Lower leg skin (tissue), 4 donors: ENCODE measurements at regions not wholly inside any gene's neighbourhood (a gene's known extent, or its start where the extent isn't known, plus 50 kb on each side); places are given as distances from the start of the nearest gene placed in this dataset.

Experiments used
- DNase-seq, 2 donors: peaks; one replicate each; pipeline ENCODE4 v3.0.0-alpha.2; 2019; ENCODE audit warnings: low spot score in 2 of 2
- H3K4me3 ChIP-seq: fragments of 200-600 bp; sonication (generic); 2 replicates; pipeline ENCODE4 v1.5.1; 2017; ENCODE audit warnings: mild to moderate bottlenecking, low read depth; ENCODE audit not compliant: poor library complexity, severe bottlenecking
- POLR2A ChIP-seq, 2 donors: fragments of 450-650 bp; IDR thresholded peaks; one replicate each; pipeline ENCODE4 v1.6.1; 2016 to 2017; ENCODE audit warnings: antibody characterized with exemption in 2 of 2, mild to moderate bottlenecking in 1 of 2, moderate library complexity in 1 of 2
- WGBS, 2 donors: methylation state at CpG; one replicate each; pipeline ENCODE4 v1.1.5; 2018; 5-methylcytosine and 5-hydroxymethylcytosine counted together
- intact Hi-C: fragments of 100-400 bp; cut with DNase I; formaldehyde crosslinking; loops from one replicate; pipeline ENCODE4 v1.15.0; 2023; ENCODE audit warnings: low total_unique reads
- TF ChIP-seq, protein P1 (sequence below), 3 donors: fragments of 450-650 bp; IDR thresholded peaks; one replicate each; pipeline ENCODE4 v1.5.1; 2016; ENCODE audit warnings: antibody characterized with exemption in 3 of 3, mild to moderate bottlenecking in 3 of 3, moderate library complexity in 2 of 3

GRCh38 chr16:27698746-27699145 is 148.8 kb downstream of the KATNIP start:
- peak in 1 of 2 donors; percentile 59 for DNase-seq
- H3K4me3 ChIP-seq, result no peak overlapping the region
- 95 to 99% methylated on average over 8 of the region's 8 CpGs for WGBS, 2 donors
- intact Hi-C loops, result loop anchor here (10.0 kb wide), 1 partner anchor 366 kb away; the partner anchor contains the start of gene GSG1L
- TF ChIP-seq, protein P1, sequence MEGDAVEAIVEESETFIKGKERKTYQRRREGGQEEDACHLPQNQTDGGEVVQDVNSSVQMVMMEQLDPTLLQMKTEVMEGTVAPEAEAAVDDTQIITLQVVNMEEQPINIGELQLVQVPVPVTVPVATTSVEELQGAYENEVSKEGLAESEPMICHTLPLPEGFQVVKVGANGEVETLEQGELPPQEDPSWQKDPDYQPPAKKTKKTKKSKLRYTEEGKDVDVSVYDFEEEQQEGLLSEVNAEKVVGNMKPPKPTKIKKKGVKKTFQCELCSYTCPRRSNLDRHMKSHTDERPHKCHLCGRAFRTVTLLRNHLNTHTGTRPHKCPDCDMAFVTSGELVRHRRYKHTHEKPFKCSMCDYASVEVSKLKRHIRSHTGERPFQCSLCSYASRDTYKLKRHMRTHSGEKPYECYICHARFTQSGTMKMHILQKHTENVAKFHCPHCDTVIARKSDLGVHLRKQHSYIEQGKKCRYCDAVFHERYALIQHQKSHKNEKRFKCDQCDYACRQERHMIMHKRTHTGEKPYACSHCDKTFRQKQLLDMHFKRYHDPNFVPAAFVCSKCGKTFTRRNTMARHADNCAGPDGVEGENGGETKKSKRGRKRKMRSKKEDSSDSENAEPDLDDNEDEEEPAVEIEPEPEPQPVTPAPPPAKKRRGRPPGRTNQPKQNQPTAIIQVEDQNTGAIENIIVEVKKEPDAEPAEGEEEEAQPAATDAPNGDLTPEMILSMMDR (IDR thresholded peaks at IDR 0.05), result no peak
- no peak for TF ChIP-seq POLR2A (IDR thresholded peaks at IDR 0.05)

- DNase-seq, result peak in 1 of 2 donors; percentile 43
- intact Hi-C loops, result loop anchor here (10.0 kb wide), 1 partner anchor 365 kb away; the partner anchor contains the start of gene GSG1L
- 97 to 98% methylated on average over 7 of the region's 7 CpGs for WGBS, 2 donors
- TF ChIP-seq, protein P1 (IDR thresholded peaks at IDR 0.05), result no peak
- no peak for TF ChIP-seq POLR2A (IDR thresholded peaks at IDR 0.05)
- H3K4me3 ChIP-seq, result no peak overlapping the region
Observed at GRCh38 chr16:27699540-27699939, 149.6 kb downstream of the KATNIP start.

- H3K4me3 ChIP-seq, result no peak overlapping the region
- TF ChIP-seq, protein P1 (IDR thresholded peaks at IDR 0.05), result no peak
- WGBS, 2 donors, result 83 to 87% methylated on average over 10 of the region's 10 CpGs
- intact Hi-C loops, result no loop called here
- DNase-seq, result peak in 1 of 2 donors; percentile 59
Observed at GRCh38 chr16:27700304-27700995, 150.5 kb downstream of the KATNIP start.

GRCh38 chr16:27701381-27701780 is 151.4 kb downstream of the KATNIP start:
- intact Hi-C loops, result no loop called here
- H3K4me3 ChIP-seq, result no peak overlapping the region
- WGBS, 2 donors, result 84 to 93% methylated on average over 8 of the region's 8 CpGs
- TF ChIP-seq POLR2A (IDR thresholded peaks at IDR 0.05), result no peak
- TF ChIP-seq, protein P1 (IDR thresholded peaks at IDR 0.05), result no peak
- peak in 1 of 2 donors; percentile 56 for DNase-seq

DNA sequence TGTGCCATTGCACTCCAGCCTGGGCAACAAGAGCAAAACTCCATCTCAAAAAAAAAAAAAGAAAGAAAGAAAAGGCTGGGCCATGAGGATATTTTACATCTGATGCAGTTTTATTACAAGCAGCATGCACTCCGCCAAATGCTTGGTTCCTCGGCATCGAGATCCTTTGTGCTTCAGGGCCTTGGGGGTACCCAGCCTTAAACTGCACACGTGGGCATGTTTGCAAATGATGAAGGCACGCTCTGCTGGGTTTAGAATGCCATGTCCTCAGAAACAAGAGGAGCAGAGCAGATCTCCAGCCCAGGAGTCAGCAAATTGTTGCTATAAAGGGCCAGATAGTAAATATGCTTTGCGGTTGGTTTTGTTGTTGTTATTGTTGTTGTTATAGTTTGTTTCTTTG is 153.2 kb downstream of the KATNIP start:
- no peak overlapping the region for H3K4me3 ChIP-seq
- intact Hi-C loops, result no loop called here
- TF ChIP-seq, protein P1 (IDR thresholded peaks at IDR 0.05), result no peak
- TF ChIP-seq POLR2A (IDR thresholded peaks at IDR 0.05), result no peak
- WGBS, 2 donors, result 76 to 89% methylated on average over 6 of the region's 6 CpGs
- no peak for DNase-seq

DNA sequence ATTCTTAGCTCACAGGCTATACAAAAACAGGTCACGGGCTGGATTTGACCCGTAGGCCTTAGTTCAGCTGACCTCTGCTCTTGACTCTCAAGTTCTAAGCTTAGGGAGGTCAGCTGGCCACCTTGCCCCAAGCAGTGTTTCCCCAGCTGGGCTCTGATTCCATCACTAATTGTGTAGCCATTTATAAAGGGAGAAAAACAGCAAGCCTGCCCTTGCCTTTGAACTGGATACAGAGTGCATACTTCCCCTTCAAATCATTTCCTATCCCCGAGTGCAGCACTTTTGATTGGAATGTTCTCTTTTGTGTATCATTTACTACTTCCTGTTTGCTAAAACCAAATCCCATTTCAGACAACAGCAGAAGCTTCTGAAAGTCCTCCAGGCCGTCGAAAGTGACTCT is 153.6 kb downstream of the KATNIP start:
- TF ChIP-seq, protein P1 (IDR thresholded peaks at IDR 0.05), result no peak
- no peak for TF ChIP-seq POLR2A (IDR thresholded peaks at IDR 0.05)
- 68 to 74% methylated on average over 5 of the region's 5 CpGs for WGBS, 2 donors
- intact Hi-C loops, result no loop called here
- DNase-seq, result peak in 1 of 2 donors; percentile 70
- H3K4me3 ChIP-seq, result no peak overlapping the region
